DND-41 (cell line): ENCODE measurements at regions not wholly inside any gene's neighbourhood (a gene's known extent, or its start where the extent isn't known, plus 50 kb on each side); places are given as distances from the start of the nearest gene placed in this dataset.

Experiments used
- EZH2 ChIP-seq: IDR thresholded peaks from 3 replicates; pipeline ENCODE4 v1.6.1; 2012; ENCODE audit warnings: borderline replicate concordance, low read depth, mild to moderate bottlenecking, moderate library complexity, low read length, inconsistent platforms; ENCODE audit not compliant: severe bottlenecking
- TF ChIP-seq, protein P1 (sequence below): IDR thresholded peaks from 2 replicates; pipeline ENCODE4 v1.5.1; 2012; ENCODE audit warnings: borderline replicate concordance, low read length, moderate library complexity, mild to moderate bottlenecking; ENCODE audit not compliant: poor library complexity, severe bottlenecking; ENCODE audit errors: extremely low read depth

DNA sequence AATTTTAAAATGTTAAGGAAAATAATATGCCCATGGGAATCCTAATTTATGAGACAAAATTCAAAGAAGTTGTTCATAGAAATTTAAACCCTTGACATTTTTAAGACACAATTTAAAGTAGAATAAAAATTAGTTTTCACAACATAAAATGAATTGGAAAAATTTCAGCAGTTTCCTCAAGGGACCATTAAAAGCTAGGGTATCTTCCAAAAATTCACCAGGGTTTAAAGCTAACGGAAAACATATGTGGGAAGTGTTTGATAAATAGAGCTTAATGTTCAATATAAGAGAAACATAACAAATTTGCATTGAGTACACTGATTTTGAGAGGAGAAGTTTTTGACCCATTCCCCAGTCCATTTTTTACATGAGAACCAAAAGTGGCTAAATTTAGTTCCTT lies 228.9 kb upstream of the TTC29 start:
- TF ChIP-seq, protein P1, sequence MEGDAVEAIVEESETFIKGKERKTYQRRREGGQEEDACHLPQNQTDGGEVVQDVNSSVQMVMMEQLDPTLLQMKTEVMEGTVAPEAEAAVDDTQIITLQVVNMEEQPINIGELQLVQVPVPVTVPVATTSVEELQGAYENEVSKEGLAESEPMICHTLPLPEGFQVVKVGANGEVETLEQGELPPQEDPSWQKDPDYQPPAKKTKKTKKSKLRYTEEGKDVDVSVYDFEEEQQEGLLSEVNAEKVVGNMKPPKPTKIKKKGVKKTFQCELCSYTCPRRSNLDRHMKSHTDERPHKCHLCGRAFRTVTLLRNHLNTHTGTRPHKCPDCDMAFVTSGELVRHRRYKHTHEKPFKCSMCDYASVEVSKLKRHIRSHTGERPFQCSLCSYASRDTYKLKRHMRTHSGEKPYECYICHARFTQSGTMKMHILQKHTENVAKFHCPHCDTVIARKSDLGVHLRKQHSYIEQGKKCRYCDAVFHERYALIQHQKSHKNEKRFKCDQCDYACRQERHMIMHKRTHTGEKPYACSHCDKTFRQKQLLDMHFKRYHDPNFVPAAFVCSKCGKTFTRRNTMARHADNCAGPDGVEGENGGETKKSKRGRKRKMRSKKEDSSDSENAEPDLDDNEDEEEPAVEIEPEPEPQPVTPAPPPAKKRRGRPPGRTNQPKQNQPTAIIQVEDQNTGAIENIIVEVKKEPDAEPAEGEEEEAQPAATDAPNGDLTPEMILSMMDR: no peak
- no peak for TF ChIP-seq EZH2
